Lower leg skin (tissue), 3 donors: ENCODE measurements at regions not wholly inside any gene's neighbourhood (a gene's known extent, or its start where the extent isn't known, plus 50 kb on each side); places are given as distances from the start of the nearest gene placed in this dataset.

Source experiments
- CTCF ChIP-seq, 3 donors: fragments of 450-650 bp; IDR thresholded peaks; one replicate each; pipeline ENCODE4 v1.5.1; 2016; ENCODE audit warnings: antibody characterized with exemption in 3 of 3, mild to moderate bottlenecking in 3 of 3, moderate library complexity in 2 of 3
- POLR2A ChIP-seq, 2 donors: fragments of 450-650 bp; IDR thresholded peaks; one replicate each; pipeline ENCODE4 v1.6.1; 2016 to 2017; ENCODE audit warnings: antibody characterized with exemption in 2 of 2, mild to moderate bottlenecking in 1 of 2, moderate library complexity in 1 of 2

GRCh38 chr1:42034426-42034825, 115.7 kb upstream of the HIVEP3 start:
- TF ChIP-seq CTCF (IDR thresholded peaks at IDR 0.05) (no peak), POLR2A (IDR thresholded peaks at IDR 0.05) (no peak)
